Ascending aorta (tissue), 2 donors: ENCODE measurements at regions not wholly inside any gene's neighbourhood (a gene's known extent, or its start where the extent isn't known, plus 50 kb on each side); places are given as distances from the start of the nearest gene placed in this dataset.

Source experiments
- DNase-seq, 2 donors: peaks; one replicate each; pipeline ENCODE4 v3.0.0-alpha.2; 2019; ENCODE audit warnings: low spot score in 2 of 2
- H3K27ac ChIP-seq, 2 donors: fragments of 200-600 bp; sonication (generic); one replicate each; pipeline ENCODE4 v1.5.1; 2016 to 2017; ENCODE audit warnings: mild to moderate bottlenecking in 1 of 2
- H3K27me3 ChIP-seq: fragments of 200-600 bp; sonication (generic); one replicate; pipeline ENCODE4 v1.5.1; 2017
- H3K36me3 ChIP-seq, 2 donors: fragments of 200-600 bp; sonication (generic); one replicate each; pipeline ENCODE4 v1.5.1; 2016
- H3K4me1 ChIP-seq, 2 donors: fragments of 200-600 bp; sonication (generic); one replicate each; pipeline ENCODE4 v1.5.1; 2016 to 2017; ENCODE audit warnings: mild to moderate bottlenecking in 1 of 2
- H3K4me3 ChIP-seq, 2 donors: fragments of 200-600 bp; sonication (generic); one replicate each; pipeline ENCODE4 v1.5.1; 2016 to 2017; ENCODE audit warnings: mild to moderate bottlenecking in 1 of 2
- H3K9me3 ChIP-seq, 2 donors: fragments of 200-600 bp; sonication (generic); one replicate each; pipeline ENCODE4 v1.5.1; 2016
- CTCF ChIP-seq, 3 experiments: fragments of 200-600 bp in 2 of 3; fragments of 450-650 bp in 1 of 3; sonication (generic) in 2 of 3; IDR thresholded peaks; one replicate each; pipeline ENCODE4 v1.5.1; 2016 to 2019; ENCODE audit warnings: antibody characterized with exemption in 3 of 3, mild to moderate bottlenecking in 1 of 3, moderate library complexity in 1 of 3
- intact Hi-C: fragments of 100-400 bp; cut with DNase I; formaldehyde crosslinking; loops from one replicate; pipeline ENCODE4 v1.15.1; 2023

DNA sequence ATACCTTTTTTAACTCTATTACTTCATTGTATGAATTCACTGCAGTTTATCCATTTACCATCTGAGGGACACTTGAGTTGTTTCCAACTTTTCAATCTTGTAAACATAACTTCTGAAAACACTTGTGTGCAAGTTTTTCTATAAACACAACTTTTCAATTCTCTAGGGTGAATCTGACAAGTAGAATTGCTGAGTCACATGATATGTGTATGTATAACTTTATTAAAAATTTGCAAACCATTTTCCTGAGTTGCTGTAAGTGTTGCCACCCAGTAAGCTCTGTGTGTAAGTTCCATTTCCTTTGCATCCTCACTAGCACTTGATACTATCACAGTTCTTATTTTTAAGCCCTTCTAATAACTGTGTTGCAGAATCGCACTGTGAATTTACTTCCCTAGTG is 1415.6 kb upstream of the ATXN8OS start:
- DNase-seq, result no peak
- Histone ChIP-seq H3K27me3 (no peaks in the 10 kb centered on the region), H3K9me3 (no peaks in the 10 kb centered on the region), H3K27ac (no peak overlapping the region), H3K4me3 (no peak overlapping the region), H3K4me1 (no peaks in the 10 kb centered on the region), H3K36me3 (no peaks in the 10 kb centered on the region)
- intact Hi-C loops, result no loop called here
- no peak for TF ChIP-seq CTCF (IDR thresholded peaks at IDR 0.05)

GRCh38 chr13:68690567-68690966 is 1417.1 kb upstream of the ATXN8OS start:
- no peaks in the 10 kb centered on the region for H3K27me3 ChIP-seq

DNA sequence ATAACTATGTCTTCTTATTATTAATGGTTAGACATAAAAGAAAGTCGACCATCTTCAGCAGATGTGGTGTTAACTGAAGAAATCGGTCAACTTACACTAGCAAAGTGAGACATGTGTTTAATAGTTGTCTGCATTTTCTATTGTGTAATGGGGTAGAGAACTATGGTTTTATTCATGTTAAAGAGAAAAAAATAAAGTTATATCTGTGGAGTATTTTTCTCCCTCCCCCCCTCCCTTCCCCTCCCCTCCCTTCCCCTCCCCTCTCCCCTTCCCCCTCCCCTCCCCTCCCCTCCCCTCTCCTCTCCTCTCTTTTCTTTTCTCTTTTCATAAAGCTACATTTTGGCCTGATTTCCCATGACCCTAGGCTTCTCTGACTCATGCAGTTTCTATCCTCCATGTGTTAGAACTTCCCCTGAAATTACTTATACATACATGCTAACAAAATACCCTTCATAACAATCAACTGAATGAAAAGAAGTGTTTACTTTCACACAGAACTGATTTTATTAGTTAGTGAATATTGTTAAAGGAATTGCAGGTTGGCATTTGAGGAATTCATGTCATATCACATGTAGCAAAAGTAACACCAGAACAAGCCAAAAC is 1431.0 kb upstream of the ATXN8OS start:
- Histone ChIP-seq H3K27ac (no peak overlapping the region), H3K4me1 (no peaks in the 10 kb centered on the region), H3K9me3 (no peaks in the 10 kb centered on the region), H3K27me3 (no peaks in the 10 kb centered on the region), H3K36me3 (no peaks in the 10 kb centered on the region), H3K4me3 (no peak overlapping the region)
- DNase-seq, result no peak
- no peak for TF ChIP-seq CTCF (IDR thresholded peaks at IDR 0.05)
- intact Hi-C loops, result no loop called here

More at GRCh38 chr13:68690567-68690966, 1417.1 kb upstream of the ATXN8OS start:
- Histone ChIP-seq H3K27ac (no peak overlapping the region), H3K4me3 (no peak overlapping the region), H3K4me1 (no peaks in the 10 kb centered on the region), H3K9me3 (no peaks in the 10 kb centered on the region), H3K36me3 (no peaks in the 10 kb centered on the region)
- intact Hi-C loops, result no loop called here
- DNase-seq, result no peak
- no peak for TF ChIP-seq CTCF (IDR thresholded peaks at IDR 0.05)

DNA sequence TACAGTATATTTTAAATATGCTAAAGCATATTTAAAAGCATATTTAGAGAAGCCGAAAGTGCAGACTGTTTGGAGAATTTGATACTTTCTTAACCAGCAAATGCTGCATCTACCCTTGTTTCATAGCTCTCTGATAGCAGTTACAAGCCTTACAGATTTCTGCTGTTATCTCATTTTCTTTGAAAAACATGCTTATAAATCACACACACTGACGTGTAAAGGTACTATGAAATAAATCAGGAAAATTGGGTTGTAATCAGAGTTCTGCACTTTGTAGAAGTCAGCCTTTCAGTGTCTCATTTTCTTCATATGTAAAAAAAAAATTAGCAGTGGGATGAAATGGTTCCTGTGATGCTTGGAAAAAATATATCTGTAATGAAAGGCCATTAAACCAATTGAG is 1432.4 kb upstream of the ATXN8OS start:
- Histone ChIP-seq H3K27ac (no peak overlapping the region), H3K4me3 (no peak overlapping the region), H3K27me3 (no peaks in the 10 kb centered on the region), H3K4me1 (no peaks in the 10 kb centered on the region), H3K9me3 (no peaks in the 10 kb centered on the region), H3K36me3 (no peaks in the 10 kb centered on the region)
- DNase-seq, result no peak
- intact Hi-C loops, result no loop called here
- no peak for TF ChIP-seq CTCF (IDR thresholded peaks at IDR 0.05)

- H3K4me1 ChIP-seq, result no peaks in the 10 kb centered on the region
- no peak overlapping the region for H3K4me3 ChIP-seq
- no peaks in the 10 kb centered on the region for H3K9me3 ChIP-seq
- no peaks in the 10 kb centered on the region for H3K36me3 ChIP-seq
- no peak for TF ChIP-seq CTCF (IDR thresholded peaks at IDR 0.05)
- H3K27ac ChIP-seq, result no peak overlapping the region
- intact Hi-C loops, result no loop called here
- no peaks in the 10 kb centered on the region for H3K27me3 ChIP-seq
- DNase-seq, result no peak
Observed at GRCh38 chr13:68667863-68668262, 1437.7 kb upstream of the PCDH9 start.
